Ureter (tissue), 1 donor: ENCODE measurements at regions not wholly inside any gene's neighbourhood (a gene's known extent, or its start where the extent isn't known, plus 50 kb on each side); places are given as distances from the start of the nearest gene placed in this dataset.

ENCODE experiments used
- DNase-seq: peaks from one replicate; pipeline ENCODE4 v3.0.0-alpha.2; 2020; ENCODE audit warnings: low spot score
- donor health status: DM: yes; HTN: yes; CAD: no.

DNA sequence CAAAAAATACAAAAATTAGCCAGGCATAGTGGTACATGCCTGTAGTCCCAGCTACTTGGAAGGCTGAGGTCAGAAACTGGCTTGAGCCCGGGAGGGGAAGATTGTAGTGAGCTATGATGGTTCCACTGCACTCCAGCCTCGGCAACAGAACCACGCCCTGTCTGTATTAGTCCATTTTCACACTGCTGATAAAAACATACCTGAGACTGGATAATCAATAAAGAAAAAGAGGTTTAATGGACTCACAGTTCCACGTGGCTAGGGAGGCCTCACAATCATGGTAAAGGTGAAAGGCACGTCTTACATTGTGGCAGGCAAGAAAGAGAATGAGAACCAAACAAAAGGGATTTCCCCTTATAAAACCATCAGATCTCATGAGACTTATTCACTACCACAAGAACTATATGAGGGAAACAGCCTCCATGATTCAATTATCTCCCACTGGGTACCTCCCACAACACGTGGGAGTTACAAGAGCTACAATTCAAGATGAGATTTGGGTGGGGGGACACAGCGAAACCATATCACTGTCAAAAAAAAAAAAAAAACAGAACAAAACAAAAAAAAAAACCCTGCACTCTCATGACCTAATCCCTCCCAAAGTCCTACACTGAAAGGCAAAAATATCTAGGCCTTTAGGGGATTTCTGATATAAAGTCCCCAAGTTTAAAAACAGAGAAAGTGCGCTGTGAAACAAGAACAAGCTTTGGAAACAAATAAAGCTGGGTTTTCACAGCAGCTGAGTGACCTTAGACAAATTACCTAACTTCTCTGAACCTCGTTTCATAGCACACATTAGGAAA, 224.7 kb downstream of the IGSF11 start:
- DNase-seq, result no peak

GRCh38 chr3:118810499-118811035, 224.1 kb downstream of the IGSF11 start:
- no peak for DNase-seq

GRCh38 chr3:118811236-118811732, 223.4 kb downstream of the IGSF11 start:
- DNase-seq, result no peak

GRCh38 chr3:118813472-118813871, 221.2 kb downstream of the IGSF11 start:
- DNase-seq, result no peak

DNA sequence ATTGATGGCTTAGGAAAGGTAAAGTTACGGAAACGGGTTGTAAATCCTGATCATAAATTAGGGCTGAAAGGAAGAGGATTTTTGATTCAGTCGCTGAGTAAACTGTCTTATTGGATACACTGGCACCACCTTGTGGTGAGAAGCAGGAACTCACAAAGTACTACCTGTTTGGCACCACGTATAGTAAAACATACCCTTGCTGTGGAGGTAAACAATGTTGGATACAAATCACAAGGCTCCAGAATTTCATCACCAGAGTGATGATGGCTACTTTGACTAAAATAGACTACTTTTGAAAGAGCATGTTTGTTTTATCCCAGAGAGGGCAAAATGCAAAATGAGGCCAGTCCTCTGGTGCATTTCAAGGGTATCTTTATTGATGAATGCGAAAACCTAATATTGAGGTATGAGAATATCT, 216.9 kb downstream of the IGSF11 start:
- no peak for DNase-seq

DNA sequence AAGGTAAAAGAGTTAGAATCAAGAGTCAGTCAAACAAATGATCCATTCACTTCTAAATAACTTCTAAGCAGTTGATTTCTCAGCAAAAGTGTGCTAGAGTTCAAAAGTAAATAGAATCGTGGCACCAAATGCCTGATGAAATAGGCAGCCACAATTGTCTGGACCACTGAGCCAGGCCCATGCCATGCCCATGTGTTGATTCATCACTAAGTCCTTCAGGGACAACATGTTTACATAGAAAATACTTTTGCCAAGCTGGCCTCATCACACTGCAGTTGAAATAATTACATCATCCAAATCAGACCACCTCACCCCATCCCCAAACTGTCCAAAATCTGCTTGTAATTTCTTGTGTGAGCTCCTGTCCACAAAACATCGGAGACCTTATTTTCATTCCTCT, 216.3 kb downstream of the IGSF11 start:
- DNase-seq, result no peak

GRCh38 chr3:118823626-118824025, 211.0 kb downstream of the IGSF11 start:
- no peak for DNase-seq

GRCh38 chr3:118827446-118827845, 207.2 kb downstream of the IGSF11 start:
- DNase-seq, result no peak

GRCh38 chr3:118828351-118828750, 206.3 kb downstream of the IGSF11 start:
- no peak for DNase-seq

DNA sequence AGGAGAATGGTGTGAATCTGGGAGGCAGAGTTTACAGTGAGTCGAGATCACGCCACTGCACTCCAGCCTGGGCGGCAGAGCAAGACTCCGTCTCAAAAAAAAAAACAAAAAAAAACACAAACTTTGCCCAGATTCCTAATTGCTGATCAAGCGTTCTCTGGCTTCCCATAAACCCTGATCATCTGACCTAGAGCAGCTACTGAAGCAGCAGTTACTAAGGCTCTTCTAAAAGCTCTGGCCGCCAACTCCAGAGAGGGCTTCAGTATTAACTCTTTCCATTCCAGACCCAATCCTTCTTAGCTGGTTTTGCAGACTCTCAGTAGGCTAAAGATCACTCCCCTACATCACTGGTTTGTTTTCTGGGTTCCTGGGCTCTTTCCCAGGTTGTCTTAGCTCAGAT, 201.6 kb downstream of the IGSF11 start:
- no peak for DNase-seq

- DNase-seq, result no peak
Observed at GRCh38 chr3:118838871-118839270, 195.8 kb downstream of the IGSF11 start.

DNA sequence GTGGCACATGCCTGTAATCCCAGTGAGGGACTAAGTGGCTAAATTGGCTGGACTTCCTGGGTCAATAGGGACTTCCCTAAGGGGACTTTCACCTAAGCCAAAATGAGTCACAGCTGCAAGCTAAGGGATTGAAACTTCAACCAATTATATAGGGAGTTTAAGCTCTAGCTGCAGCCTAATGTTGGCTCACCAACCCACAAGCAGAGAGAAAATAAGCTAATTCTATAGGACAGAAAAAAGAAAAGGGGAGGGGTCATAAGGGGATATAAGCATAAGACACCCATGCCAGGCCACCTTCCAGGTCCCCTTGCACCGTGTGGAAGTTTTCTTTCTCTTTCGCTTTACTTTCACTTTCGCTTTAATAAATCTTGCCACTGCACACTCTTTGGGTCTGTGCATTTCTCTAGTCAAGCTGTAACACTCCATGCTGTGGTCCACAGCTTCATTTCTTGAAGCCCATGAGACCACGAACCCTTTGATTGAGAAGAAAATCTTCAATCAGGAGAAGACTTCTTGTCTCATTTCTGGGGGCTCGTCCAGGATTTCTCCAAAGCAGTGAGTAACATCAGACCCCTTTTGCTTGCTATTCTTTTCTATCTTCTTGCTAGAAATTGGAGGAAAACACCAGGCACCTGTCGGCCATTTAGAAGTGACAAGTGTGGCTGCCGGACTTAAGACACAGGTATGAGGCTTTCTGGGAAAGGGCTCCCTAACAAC, 192.3 kb downstream of the IGSF11 start:
- no peak for DNase-seq

- no peak for DNase-seq
Observed at GRCh38 chr3:118846176-118846575, 188.5 kb downstream of the IGSF11 start.
